ENCODE measurements at regions not wholly inside any gene's neighbourhood (a gene's known extent, or its start where the extent isn't known, plus 50 kb on each side); places are given as distances from the start of the nearest gene placed in this dataset.

GRCh38 chr5:72613515-72613914 lies 106.3 kb upstream of the ZNF366 start:
- no peak for TF ChIP-seq SMC3 (IDR thresholded peaks at IDR 0.05; ENCODE audit: low read depth, low read length)
- TF ChIP-seq POLR2A (IDR thresholded peaks at IDR 0.05; ENCODE audit: low read depth, low read length) = no peak
- no peak for TF ChIP-seq RCOR1 (IDR thresholded peaks at IDR 0.05; ENCODE audit: insufficient replicate concordance, low read length)
- no peak for TF ChIP-seq CTCF (conservative IDR thresholded peaks at IDR 0.05; ENCODE audit: low read depth, low read length)
